Testis (tissue), 2 donors: ENCODE measurements at regions not wholly inside any gene's neighbourhood (a gene's known extent, or its start where the extent isn't known, plus 50 kb on each side); places are given as distances from the start of the nearest gene placed in this dataset.

Experiments
- POLR2A ChIP-seq: fragments of 450-650 bp; IDR thresholded peaks from one replicate; pipeline ENCODE4 v1.6.1; 2017; ENCODE audit warnings: antibody characterized with exemption, mild to moderate bottlenecking, moderate library complexity
- TF ChIP-seq, protein P1 (sequence below), 3 experiments: fragments of 450-650 bp in 2 of 3; fragments of 200-600 bp in 1 of 3; sonication (generic) in 1 of 3; IDR thresholded peaks; one replicate each; pipeline ENCODE4 v1.5.1; 2016 to 2019; ENCODE audit warnings: antibody characterized with exemption in 3 of 3, mild to moderate bottlenecking in 2 of 3, moderate library complexity in 1 of 3

GRCh38 chr5:54848581-54848980 lies 136.8 kb downstream of the ESM1 start:
- TF ChIP-seq, protein P1, sequence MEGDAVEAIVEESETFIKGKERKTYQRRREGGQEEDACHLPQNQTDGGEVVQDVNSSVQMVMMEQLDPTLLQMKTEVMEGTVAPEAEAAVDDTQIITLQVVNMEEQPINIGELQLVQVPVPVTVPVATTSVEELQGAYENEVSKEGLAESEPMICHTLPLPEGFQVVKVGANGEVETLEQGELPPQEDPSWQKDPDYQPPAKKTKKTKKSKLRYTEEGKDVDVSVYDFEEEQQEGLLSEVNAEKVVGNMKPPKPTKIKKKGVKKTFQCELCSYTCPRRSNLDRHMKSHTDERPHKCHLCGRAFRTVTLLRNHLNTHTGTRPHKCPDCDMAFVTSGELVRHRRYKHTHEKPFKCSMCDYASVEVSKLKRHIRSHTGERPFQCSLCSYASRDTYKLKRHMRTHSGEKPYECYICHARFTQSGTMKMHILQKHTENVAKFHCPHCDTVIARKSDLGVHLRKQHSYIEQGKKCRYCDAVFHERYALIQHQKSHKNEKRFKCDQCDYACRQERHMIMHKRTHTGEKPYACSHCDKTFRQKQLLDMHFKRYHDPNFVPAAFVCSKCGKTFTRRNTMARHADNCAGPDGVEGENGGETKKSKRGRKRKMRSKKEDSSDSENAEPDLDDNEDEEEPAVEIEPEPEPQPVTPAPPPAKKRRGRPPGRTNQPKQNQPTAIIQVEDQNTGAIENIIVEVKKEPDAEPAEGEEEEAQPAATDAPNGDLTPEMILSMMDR (IDR thresholded peaks at IDR 0.05): no peak
- TF ChIP-seq POLR2A: no peak
